LNCaP clone FGC (cell line): ENCODE measurements at regions not wholly inside any gene's neighbourhood (a gene's known extent, or its start where the extent isn't known, plus 50 kb on each side); places are given as distances from the start of the nearest gene placed in this dataset.

Source experiments
- DNase-seq: peaks from one replicate; pipeline ENCODE4 v3.0.0-alpha.2; 2011; ENCODE audit warnings: low read depth
- H3K4me3 ChIP-seq: 2 replicates; pipeline ENCODE4 v1.5.1; 2011; ENCODE audit warnings: mild to moderate bottlenecking, low read depth, low read length, control low read depth
- CTCF ChIP-seq: IDR thresholded peaks from 2 replicates; pipeline ENCODE4 v1.5.1; 2012; ENCODE audit warnings: mild to moderate bottlenecking; ENCODE audit not compliant: control insufficient read depth, insufficient read depth; ENCODE audit errors: extremely low read depth

DNA sequence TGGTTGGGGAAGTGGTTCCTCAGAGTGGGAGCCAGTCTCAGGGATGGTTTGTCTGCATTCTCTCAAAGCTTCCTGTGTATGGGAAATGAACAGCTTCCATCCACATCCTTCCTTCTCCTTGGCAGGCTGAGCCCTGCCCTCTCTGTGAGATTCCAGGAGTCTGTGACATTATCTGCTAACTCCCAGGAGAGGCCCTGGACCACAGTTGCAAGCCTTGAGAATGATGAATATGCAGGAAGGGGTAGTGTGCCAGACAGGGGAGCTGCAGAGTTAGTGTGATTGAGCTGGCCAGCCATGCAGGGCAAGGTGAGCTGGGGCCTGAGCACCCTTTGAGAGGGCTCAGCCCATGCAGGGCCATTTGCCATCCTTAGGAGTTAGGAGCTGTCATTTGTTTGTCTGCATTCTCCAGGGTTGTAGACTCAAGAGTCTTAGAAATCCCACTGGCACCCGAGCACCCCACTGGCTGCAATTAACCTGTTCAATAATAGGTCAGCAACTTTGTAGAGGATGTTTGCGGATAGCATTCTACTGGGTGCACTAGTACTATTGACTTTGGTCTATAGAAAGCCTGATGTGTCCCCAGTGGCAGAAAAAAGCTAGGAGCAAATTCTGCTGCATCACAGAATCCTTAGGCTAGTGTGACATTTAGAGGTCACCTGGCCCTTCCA lies 299.0 kb upstream of the CADM1 start:
- no peak overlapping the region for H3K4me3 ChIP-seq
- TF ChIP-seq CTCF, result no peak
- DNase-seq, result no peak

GRCh38 chr11:115802641-115803040 lies 298.4 kb upstream of the CADM1 start:
- TF ChIP-seq CTCF, result no peak
- no peak overlapping the region for H3K4me3 ChIP-seq
- DNase-seq, result no peak

- TF ChIP-seq CTCF, result no peak
- DNase-seq, result no peak
- no peak overlapping the region for H3K4me3 ChIP-seq
Measured at GRCh38 chr11:115792903-115793302, 288.7 kb upstream of the CADM1 start.

- DNase-seq, result no peak
- no peak for TF ChIP-seq CTCF
- no peak overlapping the region for H3K4me3 ChIP-seq
Measured at GRCh38 chr11:115787302-115787701, 283.1 kb upstream of the CADM1 start.

- H3K4me3 ChIP-seq, result no peak overlapping the region
- DNase-seq, result no peak
- no peak for TF ChIP-seq CTCF
Measured at GRCh38 chr11:115784796-115785521, 280.7 kb upstream of the CADM1 start.

DNA sequence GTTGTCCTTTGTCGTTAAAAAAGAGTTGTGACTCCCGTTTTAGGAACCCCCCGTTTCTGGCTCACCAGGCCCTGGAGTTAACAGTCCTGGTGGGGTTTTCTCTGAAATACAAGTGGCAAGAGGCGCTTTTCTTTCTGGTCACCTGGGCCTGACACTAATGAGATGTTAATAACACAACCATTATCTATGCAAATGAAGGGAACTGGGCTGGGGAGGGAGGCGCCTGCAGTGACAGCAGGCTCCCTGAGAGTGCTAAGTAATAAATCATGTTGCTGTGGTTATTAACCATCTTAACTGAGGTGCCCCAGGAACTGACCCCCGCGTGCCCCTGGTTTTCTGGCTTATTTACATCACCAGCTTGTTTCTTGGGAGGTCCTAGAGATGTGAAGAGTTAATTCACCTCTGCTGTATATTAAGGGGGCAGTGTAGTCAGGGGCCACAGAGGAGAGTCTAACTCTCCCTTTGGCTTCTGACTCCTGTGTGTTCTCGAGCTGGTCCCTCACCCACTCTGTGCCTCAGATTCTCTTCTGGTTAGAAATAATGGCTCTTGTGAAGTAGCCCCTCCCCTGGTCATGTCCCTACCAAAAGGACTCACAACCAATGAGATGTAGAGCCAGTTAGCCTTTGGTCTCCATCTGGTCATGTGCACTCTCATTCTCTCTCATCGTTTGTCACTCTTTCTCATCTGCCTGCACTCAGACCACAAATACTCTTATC lies 276.6 kb upstream of the CADM1 start:
- no peak for DNase-seq
- H3K4me3 ChIP-seq, result no peak overlapping the region
- TF ChIP-seq CTCF, result no peak
